NCI-H2227 (cell line): ENCODE measurements at regions not wholly inside any gene's neighbourhood (a gene's known extent, or its start where the extent isn't known, plus 50 kb on each side); places are given as distances from the start of the nearest gene placed in this dataset.

ENCODE experiments used
- DNase-seq: peaks from one replicate; lab custom pipeline; 2025; ENCODE audit not compliant: unreplicated experiment; lab: John Stamatoyannopoulos, UW

DNA sequence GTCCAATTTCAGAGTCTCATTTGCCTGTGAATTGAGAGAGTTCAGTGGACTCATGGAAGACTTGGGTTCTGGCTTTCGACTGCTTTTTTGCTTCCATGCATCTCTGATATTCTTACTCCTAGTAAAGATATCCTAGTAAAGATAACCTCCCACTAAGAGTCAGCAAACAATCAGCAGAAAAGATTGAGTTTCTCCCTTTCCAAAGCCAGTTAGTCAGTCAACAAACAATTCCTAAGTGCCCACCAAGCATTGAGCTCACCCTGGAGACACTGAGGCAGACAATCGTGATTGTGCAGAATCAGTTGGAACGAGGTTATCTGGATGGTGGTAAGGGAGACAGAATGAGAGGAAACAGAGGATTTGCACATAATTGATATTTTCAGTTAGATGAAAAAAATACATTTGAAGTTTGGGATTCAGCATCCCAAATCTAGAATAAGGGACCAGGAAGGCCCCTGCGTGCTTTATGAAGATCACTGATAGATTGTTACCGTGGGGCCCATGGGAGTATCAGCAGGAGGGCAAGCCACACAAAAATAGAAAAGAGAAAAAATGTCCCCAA is 99.7 kb upstream of the SLC38A2 start:
- no peak for DNase-seq

DNA sequence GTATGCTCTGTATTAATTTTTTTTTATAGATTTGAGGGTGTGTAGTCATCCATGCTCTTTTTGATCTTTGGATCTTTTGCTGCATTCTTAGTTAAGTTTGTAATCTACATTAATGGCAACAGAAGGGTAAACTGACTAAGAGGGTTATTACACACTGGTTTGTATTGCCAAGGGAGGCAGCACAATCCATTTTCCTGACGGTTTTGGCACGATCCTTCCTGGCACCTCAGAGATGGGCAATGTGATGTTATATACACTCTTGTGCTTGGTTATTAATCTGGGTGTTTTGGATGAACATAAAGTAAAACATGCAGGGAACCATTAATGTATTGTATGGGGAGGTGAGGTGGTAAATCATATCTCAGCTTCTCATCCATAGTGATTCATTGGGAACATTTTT is 98.8 kb upstream of the SLC38A2 start:
- no peak for DNase-seq

DNA sequence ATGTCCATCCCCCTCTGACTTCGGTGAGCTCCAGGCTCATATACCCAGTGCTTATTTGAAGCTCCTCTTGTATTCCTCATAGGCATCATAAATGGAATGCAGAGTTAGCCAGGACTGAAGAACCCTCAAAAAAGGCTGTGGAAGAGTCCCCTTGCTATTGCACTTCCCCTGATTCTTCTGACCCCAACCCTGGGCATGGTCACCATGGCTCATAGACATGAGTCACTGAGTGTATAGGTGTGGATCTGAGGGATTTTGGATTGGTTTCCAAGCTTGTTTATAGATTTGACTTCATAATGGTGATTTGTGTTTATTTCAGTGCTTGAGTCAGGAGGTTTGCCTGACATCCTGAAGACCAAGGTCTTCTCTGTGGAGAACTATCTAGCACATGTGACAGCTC is 98.4 kb upstream of the SLC38A2 start:
- DNase-seq: no peak

DNA sequence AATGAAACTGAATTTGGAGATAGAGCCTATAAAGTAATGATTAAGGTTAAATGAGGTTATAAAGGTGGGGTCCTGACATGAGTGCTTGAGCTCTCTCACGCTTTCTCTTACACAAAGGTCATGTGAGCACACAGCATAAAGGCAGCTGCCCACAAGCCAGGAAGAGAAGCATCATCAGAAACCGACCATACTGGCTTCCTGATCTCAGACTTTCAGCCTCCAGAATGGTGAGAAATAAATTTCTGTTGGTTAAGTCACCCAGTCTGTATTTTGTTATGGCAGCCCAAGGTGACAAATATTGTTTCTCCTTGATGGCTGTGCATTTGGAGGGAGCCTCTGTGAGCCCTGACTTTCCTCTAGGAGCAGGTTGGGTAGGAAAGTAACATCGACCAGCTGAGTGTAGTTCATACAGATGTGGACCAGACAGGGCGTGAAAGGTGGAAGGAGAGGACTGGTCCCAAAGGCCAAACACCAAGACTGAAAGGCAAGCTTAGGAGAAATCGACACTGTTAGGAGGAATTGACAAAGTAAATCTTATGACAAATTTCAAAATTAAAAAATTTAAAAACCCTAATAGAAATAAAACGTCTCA is 97.6 kb upstream of the SLC38A2 start:
- DNase-seq: no peak

DNA sequence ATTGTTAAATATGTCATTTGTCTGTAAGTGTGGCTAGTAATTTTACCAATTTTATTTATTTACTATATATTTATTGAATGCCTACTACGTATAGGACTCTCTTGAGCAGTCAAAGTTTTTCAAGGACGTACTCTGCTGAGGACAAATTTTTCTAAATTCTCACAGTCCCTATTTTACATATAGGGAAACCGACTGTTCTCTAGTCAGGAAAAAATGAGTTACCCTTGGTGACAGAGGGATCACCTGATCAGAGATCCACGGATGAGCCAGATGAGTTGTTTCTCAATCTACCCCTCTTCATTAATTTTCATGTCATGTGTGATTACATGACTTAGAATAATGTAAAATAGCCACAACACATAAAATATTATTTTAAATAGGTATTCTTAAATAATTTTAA is 96.2 kb upstream of the SLC38A2 start:
- DNase-seq: no peak

DNA sequence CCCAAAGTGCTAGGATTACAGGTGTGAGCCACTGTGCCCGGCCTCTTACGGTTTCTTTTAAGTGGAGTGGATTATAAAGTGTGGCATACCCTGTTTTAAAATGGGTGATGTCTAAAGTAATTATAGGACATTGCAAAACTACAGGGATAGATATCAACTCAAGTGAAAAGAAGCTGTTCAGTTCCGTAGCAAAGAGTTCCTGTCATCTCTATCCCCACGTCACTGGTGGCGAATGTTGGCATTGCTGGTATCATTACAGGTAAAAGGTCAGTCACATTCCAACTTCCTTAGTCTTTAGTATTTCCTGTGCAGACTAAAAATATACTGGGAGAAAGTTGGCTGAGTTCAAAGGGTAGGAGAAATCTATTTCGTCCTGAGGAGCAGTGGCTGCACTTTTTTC is 95.6 kb upstream of the SLC38A2 start:
- DNase-seq: no peak

DNA sequence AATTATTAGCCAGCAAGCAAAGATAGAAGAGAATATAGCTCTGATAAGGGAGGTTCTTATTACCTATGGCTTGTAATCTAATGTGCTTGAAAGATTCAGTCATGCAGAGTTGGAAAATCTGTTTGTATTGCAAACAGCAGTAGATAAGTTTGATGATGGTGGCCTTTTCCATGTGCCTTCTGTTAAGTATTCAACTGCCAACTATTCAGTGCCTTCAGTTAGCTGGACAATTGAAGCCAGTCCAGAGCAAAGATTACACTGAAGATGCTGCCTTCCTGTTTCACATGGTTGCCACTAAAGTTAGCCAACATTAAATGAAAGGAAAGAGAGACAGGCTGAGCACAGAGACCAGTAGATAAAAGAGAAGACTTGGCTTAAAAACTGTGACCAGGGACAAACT is 92.7 kb upstream of the SLC38A2 start:
- no peak for DNase-seq

DNA sequence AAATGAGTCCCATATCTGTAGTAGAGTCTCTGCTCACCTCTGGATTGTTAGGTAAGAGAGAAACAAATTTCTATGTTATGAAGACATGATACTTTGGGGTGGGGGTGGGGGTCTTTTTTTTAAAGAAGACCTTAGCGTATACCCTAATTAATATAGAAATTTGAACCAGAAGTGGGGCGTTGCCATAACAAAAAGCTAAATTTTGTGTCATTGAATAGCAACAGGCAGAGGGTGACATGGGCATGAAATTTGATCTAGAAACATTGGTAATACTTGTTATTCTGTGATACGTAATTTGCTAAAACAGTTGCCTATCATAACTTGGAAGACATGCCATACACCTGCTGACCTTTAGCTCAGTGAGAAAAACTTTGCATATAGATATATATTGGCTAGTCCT is 92.3 kb upstream of the SLC38A2 start:
- no peak for DNase-seq

DNA sequence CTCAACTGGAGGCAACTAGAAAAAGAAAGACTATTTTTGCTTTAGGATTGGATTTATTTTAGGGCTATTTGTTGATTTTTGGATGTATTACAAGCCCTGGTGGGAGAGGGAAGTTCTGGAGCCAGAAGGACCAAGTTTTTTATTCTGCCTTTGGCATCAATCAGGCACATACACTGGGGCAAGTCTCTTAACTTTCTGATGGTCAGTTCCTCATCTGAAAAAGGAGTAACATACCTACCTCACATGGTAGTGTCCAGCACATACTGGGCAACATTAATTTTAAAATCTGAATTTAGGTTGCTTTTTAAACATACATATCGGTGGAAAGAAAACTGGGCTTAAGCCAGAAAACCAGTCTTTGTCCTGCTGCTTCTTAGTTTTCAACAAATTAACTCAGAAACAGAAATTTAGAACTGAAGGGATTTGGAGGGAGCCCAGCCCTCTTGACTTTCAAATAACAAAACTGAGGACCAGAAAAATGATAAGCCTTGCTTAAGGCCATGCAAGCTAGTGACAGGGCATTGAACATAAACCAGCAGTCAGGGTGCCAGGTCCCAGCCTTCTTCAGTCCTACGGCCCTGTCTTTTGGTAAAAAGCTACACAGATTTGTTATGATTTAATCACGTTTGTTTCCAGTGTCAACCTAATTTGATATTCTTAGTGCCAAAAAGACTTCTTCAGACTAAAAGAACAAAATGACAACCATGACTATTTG is 90.2 kb upstream of the SLC38A2 start:
- no peak for DNase-seq

DNA sequence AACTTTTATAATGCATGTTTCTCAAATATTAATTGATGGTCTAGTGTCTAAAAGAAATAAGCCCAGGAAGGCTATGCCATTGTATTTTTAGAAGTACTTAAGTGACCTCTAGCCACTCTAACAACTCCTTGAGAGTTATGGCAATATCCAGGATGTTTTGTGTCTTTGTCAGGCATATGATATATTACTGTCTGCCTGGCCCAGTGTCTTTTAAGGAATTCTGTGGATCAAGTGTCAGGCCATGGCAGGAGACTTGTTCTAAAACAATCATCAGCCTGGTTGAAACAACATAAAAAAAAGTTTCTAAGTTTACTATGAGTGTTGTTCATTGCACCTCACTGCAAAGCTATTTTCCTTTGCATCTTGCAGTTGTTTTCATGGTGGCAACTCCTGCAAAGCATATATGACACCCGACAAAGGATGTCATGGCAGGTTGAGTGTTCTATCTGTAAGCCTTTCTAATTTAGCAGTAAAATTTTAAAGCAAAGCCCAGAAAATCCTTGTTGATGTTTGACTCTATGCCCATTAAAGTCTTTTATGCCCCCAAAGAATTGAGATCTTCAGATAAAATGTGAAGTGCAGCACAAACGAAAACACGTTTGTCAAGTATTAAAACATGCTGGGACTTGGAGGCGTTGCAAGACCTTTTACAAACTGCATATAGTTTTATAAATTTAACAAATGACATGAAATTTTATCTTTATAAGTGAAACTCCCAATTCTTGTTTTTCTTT is 89.5 kb upstream of the SLC38A2 start:
- DNase-seq: no peak

DNA sequence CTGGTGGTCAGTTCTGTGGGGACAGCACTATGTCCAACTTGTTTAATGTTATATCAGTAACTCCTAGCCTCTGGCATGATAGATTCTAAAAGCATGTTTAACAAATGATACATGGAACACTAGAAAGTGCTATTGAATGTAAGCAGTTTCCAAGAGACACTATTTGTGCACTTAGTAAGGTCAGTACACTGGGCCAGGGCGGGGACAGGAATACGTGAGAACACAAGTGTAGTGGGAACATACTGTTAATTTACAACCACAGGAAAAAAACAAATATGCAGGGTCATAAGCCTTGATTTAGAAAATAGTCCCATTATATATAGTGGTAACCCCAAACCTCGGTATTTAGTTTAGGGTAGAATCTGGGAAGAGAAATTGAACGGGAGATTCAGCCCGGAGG is 88.9 kb upstream of the SLC38A2 start:
- no peak for DNase-seq

DNA sequence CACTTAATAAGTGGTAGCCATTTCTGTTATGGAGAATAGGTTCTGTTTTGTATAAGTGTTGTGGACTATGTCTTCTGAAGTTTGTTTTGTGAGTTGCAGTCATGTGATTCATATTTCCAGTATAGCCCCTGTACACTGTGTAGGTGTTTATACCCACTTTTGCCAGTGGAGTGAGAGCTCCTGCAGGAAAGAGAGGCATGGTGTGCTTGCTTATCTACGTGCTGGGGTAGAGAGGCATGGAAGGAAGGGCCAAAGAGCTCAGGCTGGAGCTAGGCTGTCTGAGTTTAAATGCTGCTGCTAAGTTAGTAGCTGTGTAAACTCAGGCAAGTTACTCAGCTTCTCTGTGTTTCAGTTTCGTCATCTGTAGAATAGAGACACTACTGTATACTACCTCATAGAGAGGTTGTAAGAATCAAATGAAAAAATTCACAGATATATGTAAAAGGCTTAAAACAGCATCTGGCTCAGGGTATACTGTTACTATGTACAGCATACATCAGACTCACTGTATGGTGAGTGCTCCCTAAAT is 88.2 kb upstream of the SLC38A2 start:
- DNase-seq: no peak

DNA sequence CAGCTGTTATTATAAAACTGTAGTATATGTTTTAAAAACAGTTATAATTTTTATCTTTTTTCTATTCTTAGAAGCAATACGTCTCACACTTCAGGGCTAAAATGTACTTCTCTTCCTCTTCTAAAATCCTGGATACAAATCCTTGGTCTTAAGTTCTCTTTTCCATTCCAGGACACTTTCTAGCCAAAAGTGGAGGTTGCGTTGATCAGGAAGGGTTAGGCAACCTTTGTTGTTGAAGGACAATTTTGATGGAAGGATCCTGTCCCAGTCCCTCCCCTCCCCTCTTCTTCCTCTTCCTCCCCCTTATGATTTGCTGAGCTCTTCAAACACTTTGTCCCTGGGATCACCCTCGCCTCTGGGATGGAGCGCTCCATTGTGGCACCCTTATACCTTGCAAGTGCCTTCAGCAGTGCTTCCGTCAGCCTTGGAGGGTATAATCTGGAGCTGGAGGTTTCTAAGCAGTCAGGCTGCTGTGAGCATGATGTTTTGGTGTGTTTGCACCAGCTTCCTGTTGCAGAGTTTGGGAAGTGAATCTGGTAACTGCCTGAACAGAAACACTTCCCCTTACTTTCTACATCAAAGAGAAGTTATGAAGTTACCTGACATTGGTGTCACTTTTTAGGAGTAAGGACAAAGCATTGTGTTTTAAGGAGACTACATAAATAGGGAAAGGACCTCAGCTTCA is 87.4 kb upstream of the SLC38A2 start:
- DNase-seq: no peak

DNA sequence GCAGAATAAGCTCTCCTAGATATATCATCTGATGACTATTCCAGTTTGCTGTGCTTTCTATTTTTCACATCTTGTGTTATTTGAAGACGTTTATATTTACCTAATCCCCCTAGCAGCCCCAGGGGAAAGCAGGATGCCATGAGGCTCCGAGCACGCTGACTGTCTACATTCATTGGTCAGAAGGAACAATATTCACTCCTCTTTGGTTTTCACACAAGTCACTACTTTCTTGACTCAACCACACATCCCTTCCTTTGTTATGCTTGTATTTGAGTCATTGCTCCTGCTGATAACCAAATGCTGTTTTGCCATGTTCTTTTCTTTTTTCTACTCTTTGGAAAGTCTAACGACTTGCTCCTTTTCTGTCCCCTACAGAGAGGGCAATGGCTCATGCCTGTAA is 86.5 kb upstream of the SLC38A2 start:
- no peak for DNase-seq

DNA sequence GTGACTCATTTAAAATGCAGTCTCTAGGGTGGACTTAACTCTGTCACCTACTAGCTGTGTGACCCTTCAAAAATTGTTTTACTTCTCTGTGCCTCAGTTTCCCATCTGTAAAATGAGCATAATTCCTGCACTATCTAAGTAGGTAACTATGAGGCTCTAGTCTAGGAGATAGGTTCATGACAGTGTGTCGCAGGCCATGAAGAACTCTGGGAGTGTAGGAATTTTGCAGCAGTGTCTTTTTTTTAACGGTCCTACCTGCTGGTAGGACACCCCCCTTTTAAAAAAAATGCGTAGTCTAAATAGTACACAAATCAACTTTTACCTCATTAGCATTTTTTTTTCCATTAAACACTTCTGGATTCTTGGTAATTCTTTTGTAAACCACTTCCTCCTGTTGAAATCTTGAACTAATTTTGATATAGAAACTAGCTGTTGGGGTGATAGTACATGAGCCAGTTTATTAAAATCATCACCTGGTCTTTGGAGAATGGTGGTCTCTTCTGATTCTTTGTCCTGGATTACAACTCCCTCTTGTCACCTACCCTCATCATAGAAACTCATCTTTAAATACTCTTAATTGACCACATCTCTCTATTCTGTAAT is 86.0 kb upstream of the SLC38A2 start:
- DNase-seq: no peak

DNA sequence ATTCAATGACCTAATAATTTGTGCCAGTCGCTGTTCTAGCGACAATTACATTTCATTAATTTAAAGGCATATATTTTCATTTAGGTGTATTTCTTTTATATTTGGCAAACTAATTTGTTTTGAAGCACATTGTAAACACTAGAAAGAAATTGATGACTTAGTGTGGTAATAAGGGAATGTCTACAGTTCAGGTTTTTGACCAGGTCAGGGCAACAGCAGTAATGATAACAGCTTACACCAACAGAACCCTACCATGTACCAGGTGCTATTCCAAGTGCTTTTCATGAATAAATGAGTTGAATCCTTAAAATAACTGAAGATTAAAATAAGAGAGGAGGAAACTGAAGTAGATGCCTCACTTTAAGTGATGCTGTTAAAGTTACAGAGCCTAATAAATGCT is 85.4 kb upstream of the SLC38A2 start:
- no peak for DNase-seq

DNA sequence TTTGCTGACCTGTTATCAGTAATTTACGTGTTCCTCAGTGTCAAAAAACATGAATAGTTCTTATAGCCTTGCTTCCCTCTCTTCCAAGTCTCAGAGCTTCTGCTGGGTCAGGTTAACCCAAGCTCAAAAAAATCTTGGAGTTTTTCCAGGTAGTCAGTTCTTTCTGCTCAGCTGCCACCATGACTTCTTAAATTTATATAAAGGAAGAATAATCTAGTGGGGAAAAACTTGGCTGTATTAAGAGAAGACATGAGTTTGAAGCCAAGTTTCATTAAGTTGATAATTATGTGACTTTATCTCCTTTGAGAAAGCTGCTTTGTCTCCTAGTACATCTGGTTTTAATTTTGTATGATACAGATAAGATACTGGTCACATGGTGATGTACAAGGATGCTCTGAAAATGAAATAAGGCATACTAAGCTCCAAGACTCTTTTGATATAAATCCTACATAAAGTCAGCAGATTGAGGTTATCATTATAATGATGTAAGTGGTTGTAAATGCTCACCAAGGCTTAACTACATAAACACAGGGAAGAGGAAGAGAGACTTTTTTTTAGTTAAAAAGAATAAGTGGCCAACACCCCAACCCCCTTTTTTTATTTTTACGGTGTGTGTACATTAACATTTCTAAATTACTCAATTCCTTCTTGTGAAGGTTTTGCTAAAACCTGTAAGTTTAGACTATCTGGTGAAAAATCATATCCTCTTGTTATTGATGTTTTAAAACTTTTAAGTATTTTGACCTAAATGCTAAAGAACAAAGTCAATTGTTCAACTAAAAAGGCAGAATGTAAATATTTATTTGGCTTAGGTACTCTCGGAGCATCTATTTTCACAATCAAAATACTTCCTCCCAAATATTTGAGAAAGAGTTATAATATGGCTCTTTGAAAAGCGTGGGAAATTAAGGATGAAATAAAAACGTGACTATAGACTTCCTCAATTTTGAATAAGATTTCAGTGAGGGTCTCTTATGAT is 84.1 kb upstream of the SLC38A2 start:
- no peak for DNase-seq

DNA sequence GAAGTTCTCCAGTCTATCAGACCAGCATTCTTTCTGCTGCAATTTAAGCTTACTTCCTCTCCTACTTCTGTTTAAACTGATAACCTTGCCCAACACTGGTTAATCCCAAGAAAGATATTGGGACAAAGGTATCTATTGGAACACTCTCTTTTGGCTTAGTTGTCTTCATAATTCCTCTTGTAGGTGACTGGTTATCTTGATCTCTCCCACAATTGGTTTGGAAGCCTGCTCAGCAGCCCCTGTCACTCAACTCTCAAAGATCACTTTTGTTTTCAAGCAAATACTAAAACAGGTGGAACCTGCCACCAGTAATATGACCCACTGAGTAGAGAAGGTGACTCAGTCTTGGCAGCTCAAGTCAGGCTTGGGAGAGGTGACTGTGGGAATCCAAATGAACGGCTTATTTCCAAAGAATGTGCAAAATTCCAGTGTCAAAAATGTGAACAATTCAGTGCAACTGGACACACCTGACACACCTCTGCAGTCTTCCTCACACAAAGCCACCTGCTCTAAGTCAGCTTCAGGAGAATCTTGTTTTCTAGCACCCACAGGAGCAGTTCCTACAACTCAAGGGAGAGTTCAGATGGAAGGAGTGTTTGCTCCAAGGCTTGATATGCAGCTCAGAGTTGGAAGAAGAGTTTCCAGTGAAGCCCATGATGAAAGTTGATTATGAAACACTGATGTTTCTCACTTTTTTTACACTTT is 83.2 kb upstream of the SLC38A2 start:
- no peak for DNase-seq

DNA sequence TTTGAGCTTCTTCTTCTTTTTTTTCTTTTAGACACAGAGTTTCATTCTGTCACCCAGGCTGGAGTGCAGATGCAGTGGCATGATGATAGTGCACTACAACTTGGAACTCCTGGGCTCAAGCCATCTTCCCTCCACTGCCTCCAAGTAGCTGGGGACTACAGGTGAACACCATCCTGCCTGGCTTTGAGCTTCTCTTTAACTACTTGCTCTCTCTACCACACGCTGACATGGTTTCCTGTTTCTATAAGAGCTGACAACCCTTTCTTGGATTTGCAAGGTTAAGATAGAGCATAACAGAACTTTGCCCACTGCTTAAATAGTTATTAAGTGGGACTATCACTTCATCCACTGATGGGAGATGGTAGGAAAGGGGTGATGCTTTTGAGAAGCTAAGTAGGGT is 82.4 kb upstream of the SLC38A2 start:
- DNase-seq: no peak
